ENCODE measurements at regions not wholly inside any gene's neighbourhood (a gene's known extent, or its start where the extent isn't known, plus 50 kb on each side); places are given as distances from the start of the nearest gene placed in this dataset.
"Not testable (repeated sequence)": the region's sequence is repeated elsewhere in the genome, so short reads cannot be mapped to it uniquely, and the experiment has no call there.

DNA sequence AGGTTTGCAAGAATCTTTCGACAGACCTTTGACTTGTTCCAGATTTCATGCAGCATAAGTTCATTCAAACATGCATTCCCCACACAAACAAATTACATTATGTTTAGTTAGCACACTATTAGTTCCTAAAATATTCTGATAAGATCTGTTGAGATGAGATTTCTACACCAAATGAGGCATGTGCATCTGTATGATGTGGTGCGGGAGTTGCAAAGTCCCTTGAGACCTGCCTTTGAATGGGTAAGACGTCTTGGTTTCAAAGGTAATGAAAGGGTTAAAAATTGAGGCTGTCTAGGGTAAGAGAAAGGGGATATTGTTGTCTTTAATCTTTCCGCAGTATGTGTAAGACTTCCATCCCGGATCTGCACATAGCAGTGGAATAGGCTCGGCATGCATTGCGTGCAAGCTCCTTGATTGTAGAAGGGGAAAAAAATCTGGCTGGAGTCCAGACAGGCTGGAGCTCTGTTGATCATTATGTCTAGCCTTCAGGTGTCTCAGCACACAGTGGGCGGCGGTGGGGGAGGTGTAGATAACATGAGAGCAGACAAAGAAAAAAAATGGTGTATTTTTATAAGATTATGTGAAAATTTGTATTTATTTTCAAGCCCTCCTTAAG lies 296.6 kb downstream of the PTPRC start:
- peak; percentile 52 for DNase-seq

DNA sequence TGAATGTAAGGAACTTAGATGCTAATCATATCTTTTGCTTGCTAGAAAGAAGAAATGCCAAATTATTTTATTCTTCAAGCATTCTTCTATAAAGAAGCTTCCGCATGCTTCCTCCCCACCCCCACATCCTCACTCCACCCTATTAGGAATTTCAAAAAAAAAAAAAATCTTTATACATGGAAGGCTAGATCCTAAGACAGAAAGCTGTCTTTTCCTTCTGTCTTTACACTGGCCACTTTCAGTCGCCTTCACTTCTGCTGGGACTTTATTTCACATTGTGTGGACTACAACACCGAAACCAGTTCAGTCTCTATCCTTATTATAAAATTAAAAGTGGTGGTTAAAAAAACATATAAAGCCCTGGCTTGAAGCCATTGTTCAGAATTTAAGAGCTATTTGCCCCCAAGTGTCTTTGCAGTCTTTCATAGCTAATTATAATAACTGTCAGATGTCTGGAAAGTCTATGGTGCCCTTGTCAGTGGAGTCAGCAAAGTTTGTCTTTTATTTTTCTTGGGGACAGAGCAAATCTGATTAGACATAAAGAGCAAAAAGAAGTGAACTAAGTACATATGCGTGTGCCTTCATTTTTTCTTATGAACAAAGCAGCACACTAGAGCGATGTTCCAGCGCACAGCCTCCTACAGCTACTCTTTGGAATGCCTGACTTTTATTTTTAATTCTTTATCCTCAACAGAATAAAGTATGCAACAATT lies 297.7 kb downstream of the PTPRC start:
- no peak for DNase-seq

DNA sequence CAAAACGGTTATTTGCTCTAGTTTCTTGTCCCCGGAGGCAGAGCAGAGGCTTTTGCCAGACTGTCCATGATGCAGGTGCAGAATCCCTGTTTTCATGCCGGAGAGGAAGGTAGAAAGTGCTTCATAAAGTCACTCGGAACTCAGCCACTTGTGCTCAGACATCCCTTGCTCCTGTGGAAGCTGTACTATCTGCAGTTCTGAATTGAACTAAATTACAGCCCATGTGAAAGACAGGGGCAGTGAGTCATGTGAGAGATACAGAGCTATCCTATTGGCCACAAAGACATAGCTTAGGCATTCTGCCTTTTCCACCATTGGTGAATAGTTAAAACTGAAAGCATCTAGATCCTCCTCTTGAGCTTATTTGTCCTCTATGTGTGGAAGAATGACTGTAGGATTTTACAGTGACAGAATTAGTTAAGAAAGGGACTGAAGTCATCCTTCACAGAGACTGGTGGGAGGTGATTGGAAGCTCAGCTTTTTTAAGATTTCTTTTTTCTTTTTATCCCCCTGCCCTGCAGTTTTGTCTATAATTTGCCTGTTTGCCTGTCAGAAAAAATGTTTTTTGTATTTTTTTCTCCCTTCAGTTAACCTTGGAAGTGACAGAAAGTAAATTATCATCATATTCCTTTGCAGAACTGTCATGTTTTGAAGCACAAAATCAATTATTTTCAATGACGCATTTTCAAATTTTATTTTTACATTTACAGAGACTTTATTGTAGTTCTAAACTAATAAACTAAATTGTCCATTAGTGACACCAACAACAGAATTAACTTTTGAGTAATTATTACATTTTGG lies 298.6 kb downstream of the PTPRC start:
- DNase-seq, result peak; percentile 35

DNA sequence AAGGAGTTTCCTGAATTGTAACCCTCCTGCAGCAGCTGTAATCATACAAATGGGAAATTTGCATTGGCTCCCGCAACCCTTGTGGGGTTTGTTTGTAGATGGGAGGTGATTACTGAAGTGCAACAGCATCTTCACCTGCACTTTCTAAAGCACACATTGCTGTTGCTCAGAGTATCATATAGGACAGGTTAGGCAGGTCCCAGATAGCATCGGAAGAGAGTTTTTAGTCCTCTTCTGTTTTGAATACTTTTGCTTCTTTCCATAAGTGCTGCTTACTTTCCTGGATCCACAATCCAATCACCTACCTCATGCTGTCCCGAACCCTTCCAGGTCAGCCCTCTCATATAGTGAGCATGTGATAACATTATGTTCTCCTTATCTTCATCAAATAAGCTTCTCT lies 300.4 kb downstream of the PTPRC start:
- DNase-seq, result no peak

DNA sequence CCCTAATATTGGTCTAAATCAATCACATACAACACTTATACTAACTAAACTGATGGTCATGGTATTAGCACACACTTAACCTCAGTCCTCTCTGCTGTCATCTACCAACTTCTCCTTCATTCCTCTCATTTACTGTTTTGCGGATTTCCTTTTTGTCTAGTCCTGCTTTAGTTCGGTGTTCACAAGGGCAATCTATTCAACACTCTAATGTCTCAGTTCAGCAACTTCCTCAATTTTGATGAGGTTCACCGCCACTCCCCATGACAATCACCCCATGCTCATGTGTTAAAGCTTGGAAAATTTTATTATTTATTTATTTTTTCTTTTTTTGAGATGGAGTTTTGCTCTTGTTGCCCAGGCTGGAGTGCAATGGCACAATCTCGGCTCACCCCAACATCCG lies 301.1 kb downstream of the PTPRC start:
- no peak for DNase-seq

DNA sequence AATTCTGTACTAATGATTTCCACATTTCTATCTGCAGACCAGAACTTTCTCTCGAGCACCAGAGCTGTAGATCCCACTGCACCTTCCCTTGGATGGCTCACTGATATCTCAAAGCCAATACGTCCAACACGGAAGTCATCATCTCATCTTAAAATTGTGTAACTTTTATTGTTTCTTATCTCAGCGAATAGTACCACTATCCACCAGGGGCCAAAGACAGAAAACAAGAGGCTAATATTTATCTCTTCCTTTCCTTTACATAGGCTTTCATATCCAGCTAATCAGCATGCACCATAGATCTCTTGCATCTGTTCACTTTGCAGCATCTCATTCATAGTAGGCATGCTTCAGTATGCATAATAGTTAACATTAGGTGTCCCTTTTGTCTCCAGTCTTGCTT lies 303.6 kb downstream of the PTPRC start:
- DNase-seq, result no peak

DNA sequence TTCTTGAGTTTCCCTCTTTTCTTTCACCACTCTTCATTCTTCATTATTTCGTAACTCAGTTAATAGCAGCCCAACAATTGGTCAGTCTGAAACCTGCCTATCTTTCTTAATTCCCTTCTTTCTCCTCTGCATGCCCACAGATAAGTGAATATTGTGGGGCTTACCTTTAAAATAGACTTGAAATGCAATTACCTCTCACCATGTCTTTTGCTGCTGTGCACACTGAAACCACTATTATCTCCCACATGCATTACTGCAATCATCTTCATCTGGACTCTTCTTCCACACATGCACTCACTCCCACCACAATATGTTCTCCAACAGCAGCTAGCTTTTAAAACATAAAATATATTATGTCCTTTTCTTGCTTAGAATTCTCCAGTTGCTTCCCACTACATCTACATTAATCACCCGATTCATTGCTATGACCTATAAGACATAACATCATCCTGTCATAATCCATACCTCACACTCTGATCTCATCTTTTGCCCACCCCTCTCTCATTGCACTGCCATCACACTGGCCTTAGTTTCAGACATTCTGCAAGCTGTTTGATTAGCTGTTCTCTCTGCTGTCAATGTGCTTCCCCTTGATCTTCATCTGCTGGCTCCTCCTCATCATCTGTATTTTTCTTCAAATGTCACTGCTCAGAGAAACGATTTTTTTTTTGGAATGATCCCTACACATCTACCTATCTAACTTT lies 304.8 kb downstream of the PTPRC start:
- no peak for DNase-seq

DNA sequence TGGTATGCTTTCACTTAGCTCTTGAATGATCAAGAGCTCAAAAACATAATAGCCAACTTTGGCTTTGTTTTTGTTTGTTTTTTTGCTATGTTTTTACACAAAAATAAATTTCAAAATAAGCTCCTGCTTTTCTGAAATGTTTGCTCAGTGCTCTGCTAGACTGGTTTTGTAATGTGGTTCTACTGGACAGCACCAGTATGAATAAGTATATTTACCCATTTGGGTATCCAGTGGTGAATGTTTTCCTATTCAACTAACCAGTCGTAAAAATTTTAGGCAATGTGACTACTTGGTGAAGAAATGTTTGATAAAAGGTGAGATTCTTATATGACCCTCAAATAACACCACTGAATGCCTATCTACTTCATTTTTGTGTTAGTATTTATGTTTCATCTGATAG lies 308.6 kb downstream of the PTPRC start:
- no peak for DNase-seq

DNA sequence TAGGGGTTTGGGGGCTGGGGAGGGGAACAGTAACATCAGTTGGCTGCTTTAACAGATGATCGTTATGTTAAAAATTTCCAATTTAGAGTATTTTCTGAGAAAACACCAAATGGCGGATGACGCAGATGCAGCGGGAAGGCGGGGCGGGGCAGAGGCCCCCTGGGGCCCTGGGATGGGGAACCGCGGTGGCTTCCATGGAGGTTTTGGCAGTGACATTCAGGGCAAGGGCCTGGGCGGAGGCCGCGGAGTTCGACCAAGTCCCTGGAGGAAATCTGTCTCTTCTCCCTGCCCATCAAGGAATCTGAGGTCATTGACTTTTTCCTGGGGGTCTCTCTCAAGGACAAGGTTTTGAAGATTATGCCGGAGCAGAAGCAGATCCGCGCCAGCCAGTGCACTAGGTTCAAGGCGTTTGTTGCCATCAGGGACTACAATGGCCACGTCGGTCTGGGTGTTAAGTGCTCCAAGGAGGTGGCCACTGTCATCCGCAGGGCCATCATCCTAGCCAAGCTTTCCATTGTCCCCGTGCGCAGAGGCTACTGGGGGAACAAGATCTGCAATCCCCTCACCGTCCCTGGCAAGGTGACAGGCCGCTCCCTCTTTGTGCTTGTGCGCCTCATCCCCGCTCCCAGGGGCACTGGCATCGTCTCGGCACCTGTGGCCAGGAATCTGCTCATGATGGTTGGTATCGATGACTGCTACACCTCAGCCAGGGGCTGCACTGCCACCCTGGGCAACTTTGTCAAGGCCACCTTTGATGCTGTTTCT lies 310.2 kb downstream of the PTPRC start:
- no peak for DNase-seq

DNA sequence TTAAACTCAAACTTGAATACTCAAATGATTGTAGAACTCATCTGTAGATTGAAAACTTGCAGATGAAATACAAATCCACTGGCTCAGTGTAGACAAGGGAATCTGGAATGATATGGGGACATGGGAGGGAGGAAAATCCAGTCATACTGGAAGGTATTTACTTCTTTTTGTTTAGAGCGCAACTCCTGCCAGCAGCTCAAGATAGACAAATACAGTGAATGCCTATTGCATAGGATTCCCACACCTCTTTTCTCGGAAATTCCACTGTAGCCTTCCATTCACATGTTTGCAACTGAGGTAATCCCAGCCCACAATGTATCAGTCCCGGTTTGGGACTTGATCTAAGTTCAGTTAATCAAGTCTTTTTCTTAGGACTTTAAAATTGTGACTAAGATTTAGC lies 311.2 kb downstream of the PTPRC start:
- no peak for DNase-seq

DNA sequence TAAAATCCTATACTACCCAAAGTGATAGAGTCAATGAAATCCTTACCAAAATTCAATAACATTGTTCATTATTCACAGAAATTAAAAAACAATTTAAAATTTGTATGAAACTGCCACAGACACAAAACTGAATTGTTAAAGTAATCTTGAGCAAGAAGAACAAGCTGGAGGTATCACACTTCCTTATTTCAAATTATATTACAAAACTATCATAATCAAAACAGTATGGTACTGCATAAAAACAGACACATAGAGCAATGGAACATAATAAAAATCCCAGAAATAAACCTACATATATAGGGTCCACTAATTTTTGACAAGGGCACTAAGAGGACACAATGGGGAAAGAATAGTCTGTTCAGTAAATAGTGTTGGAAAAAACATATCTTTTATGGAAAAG lies 316.2 kb downstream of the PTPRC start:
- DNase-seq, result no peak

DNA sequence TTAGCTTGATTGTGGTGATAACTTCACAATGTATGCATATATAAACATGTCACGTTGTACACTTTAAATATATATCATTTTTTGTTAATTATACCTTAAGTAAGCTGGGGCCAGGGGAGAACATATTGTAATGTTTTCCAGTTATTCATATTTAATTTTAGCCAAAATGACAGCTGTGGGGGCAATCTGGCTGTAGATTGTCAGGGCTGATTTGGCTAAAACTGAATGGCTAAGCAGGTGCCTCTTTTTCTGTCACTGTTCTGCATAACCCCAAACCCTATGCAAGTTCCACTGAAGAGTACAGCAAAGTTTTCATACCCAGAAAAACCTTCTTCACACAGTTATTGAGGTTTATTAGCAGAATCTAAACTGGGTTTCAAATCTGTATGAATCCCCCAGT lies 318.2 kb downstream of the PTPRC start:
- no peak for DNase-seq

DNA sequence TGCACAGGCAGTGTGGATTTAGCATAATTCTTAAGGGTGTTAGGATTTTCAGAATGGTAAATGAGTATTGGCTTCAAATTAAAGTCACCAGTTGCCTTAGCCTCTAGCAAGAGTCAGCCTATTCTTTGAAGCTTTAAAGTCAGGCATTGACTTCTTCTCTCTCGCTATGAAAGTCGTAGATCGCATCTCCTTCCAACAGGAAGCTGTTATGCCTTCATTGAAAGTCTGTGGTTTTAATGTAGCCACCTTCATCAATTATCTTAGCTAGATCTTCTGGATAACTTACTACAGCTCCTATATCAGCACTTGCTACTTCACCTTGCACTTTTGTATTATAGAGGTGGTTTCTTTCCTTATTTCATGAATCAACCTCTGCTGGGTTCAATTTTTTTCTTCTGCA lies 320.2 kb downstream of the PTPRC start:
- DNase-seq, result no peak

DNA sequence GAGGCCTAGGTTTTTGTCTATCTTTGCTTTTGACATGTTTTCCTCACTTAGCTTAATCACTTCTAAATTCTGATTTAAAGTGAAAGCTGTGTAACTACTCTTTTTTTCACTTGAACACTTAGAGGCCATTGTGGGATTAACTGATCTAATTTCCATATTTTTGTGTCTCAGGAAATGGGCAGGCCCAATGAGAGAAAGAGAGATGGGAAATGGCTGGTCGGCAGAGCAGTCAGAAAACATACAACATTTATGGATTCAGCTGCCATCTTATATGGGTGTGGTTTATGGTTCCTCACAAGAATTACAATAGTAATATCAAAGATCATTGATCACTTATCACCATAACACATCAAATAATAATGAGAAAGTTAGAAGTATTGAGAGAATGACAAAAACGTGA lies 320.8 kb downstream of the PTPRC start:
- no peak for DNase-seq

DNA sequence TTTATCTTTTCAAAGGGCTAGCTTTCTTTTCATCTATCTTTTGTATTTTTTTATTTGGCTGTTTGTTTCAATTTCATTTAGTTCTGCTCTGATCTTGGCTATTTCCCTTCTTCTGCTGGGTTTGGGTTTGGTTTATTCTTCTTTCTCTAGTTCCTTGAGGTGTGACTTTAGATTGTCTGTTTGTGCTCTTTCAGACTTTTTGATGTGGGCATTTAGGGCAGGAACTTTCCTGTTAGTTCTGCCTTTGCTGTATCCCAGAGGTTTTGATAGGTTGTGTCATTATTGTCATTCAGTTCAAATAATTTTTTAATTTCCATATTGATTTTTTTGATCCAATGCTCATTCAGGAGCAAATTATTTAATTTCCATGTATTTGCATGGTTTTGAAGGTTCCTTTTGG lies 325.0 kb downstream of the PTPRC start:
- not testable (repeated sequence) for DNase-seq

DNA sequence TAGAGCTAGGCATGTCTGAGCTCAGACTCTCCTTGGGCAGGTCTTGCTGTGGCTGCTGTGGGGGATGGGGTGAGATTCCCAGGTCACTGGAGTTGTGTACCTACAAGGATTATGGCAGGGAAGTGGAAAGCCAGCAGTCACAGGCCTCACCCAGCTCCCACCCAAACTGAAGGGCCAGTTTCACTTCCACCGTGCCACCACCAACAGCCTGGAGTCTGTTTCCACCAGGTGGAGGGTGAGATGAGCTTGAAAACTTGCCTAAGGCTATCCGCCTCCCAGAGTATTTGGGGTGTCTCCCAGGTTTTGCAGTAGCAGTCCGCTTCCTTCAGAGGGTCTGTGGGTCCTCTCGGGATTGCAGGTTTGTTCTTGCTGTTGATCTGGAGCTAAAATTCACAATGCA lies 327.7 kb downstream of the PTPRC start:
- no peak for DNase-seq

DNA sequence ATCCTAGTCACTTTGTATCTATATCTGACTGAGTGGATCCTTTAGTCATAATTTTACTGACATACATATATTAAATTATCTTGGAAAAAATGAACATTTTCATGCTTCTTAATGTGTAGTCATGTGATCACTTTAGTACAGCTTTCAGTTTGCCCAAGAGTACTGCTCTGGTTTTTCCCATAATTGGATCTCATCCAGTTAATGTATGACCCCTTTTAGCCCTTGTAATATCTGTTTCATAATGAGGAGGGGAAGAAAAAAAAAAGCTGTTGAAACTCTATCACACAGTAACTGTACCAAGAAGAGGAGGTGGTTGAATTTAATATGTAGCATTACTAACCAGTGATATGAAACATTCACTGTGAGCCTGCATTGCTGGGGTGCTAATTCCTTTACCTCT lies 328.7 kb downstream of the PTPRC start:
- DNase-seq, result no peak

DNA sequence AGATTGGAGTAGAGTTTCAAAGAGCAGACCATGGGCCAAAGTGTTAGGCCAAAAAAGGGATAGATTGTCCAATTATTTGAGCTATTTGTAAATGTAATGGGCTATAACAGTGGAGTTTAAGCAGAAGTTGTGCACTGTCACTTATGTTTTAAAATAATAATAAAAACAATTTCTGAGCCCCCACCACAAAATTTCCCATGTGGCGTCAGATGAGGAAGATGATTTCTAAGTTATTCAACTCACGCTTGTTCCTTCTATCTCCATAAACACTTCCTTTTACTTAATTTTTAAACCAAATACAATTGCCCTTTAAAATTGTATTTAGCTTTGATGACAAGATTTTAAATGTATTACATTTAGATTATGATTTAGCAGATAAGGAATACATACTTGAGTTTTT lies 330.0 kb downstream of the PTPRC start:
- no peak for DNase-seq

DNA sequence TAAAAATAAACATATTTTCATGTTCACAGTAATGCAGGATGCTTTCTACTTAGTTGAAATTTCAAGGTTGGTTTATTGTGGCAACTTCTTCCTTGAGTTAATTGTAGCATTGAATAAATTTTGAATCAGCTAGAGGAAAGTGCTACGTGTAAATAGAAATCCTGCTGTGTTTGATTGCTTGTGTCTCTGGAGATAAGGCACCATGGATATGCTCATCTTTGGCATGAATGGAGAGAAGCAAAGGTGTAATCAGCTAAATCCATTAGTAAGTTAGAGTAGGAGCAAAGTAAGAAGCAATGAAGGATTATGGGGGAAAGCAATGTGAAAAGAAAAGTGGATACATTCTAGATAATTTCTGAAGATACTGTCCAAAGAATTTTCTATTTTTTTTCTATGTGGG lies 331.1 kb downstream of the PTPRC start:
- no peak for DNase-seq

DNA sequence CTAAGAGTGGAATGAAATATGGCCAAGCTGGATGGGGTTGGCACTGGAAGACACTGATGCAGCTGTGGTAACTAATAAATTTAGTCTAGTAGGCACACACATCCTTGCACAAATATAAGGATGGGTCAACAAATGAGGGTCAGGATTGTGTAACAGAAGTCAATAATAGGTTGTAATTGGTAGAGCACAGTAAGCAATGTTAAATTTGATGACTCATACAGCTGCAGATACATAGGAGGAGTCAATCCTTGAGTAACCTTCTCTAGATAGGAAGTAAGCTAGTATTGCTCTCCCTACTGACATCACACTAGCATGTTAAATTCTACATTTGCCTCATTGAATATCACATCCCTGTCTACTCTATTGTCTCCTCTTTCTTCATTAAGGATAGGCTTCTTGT lies 332.1 kb downstream of the PTPRC start:
- no peak for DNase-seq

DNA sequence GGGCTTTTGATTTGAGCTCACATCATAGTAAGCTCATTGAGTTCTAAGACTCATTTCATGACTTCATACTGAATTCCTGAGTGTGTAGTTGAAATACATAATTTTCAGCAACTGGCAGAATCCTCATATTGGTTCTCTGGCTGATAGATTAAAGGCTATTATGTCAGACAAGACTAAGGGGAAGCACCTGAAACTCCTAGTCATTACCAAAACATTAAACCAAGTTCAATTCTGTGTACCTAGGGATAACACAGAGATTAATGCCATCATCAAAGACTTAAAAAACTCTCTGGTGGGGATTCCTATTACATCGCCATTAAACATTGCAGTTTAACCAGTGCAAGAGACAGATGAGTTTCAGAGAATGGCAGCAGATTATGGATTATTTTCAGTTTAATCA lies 339.1 kb downstream of the PTPRC start:
- no peak for DNase-seq

DNA sequence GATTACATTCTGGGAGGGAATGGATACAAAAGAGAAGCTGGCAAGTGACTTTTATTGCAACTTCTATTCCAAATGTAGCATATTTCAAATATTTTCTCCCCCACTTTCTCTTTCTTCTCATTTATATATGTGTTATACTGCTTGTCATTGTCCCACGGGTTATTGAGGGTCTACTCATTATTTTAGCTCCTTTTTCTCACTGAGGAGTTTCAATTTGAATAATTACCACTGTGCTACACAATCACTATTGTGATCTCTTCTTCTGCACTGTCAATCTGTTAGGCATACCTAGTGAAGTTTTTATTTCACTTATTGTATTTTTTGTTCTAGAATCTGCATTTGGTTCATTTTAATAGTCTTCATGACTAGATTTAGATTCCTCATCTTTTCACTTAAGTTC lies 339.7 kb downstream of the PTPRC start:
- DNase-seq, result no peak

DNA sequence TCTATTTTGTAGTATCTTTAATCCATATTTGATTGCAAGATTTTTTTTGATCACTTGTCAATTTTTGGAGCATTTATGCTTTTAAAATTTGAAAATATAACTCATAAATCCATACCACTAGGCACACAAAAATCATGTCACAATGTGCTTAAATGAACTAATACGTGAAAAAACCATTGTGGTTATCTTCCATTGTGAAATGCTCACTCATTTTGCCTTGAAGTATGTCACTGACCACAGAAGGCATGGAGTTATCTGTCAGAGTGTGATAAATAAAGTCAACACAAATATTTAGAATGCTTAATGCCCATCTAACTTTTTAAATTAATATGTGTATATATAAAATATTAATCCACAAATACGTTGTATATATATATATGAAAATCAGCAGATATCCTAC lies 347.2 kb downstream of the PTPRC start:
- no peak for DNase-seq

Measured in stimulated activated CD4-positive, alpha-beta T cell treated with anti-CD3 and anti-CD28 coated beads, Interleukin-1b, Interleukin-23, amount 100 ng/mL, for 48 hours (primary cell).